ENCODE measurements at regions not wholly inside any gene's neighbourhood (a gene's known extent, or its start where the extent isn't known, plus 50 kb on each side); places are given as distances from the start of the nearest gene placed in this dataset.

DNA sequence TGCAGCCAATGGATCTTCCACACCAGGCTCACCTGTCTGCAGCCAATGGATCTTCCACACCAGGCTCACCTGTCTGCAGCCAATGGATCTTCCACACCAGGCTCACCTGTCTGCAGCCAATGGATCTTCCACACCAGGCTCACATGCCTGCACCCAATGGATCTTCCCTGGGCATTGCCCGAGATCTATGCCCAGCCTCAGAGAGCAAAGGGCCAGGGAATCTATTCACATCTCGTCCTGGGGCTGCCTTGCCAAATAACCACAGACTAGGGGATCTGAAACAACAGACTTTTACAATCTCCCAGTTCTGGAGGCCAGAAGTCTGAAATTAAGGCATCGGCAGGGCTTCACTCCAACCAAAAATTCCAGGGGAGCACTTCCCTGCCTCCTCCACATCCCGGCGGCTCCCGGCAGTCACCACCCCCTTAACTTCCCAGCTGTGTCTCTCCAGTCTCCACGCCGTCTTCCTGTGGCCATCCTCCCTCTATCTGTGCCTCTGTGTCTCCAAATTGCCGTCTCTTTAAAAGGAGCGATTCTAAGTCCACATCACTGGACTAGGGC, 92.4 kb upstream of the PPP2R2D start:
- TF ChIP-seq CTCF (IDR thresholded peaks at IDR 0.05) (no peak), POLR2A (IDR thresholded peaks at IDR 0.05) (no peak)

All from testis (tissue), 2 donors.